ENCODE measurements at regions not wholly inside any gene's neighbourhood (a gene's known extent, or its start where the extent isn't known, plus 50 kb on each side); places are given as distances from the start of the nearest gene placed in this dataset.

DNA sequence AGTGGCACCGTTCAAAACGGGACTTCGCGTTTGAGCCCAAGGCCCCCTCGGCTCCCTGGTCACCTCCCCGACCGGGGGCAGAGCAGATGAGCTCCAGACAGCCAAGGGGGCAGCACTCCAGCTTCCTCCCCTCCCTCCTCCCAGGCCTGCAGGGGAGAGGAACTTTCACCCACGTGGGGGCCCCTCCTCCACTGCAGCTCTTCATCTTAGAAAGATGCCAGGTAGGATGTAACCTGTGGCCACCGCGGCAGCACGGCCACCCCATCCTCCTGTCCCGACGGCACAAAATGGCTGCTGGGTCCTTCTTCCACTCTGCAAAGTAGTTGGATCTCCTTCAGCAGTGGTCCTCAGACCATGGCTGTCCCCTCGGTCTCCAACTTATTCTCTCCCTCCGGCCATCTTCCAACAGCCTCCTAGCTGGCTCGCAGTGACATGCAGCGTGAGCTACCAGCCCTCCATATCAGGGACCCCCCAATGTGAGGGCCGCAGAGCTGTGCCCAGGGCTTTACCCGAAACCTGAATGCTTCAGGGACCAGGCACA, 94.5 kb upstream of the ID2 start:
- Histone ChIP-seq H2AFZ (no peak overlapping the region), H3K9ac (no peak overlapping the region), H3K36me3 (ENCODE audit: control insufficient read depth, insufficient read depth, low read length) (no peaks in the 10 kb centered on the region), H3K9me3 (ENCODE audit: control insufficient read depth, low read length) (no peaks in the 10 kb centered on the region), H3K4me2 (ENCODE audit: low read length) (no peak overlapping the region), H3K79me2 (peaks cover 3% of the 10 kb centered on the region), H3K27me3 (ENCODE audit: control insufficient read depth, insufficient read depth, low read length) (no peaks in the 10 kb centered on the region), H3K4me1 (peaks cover 18% of the 10 kb centered on the region), H3K27ac (no peak overlapping the region), H3K4me3 (ENCODE audit: low read depth, low read length) (no peak overlapping the region)
- no peak for TF ChIP-seq CTCF (IDR thresholded peaks at IDR 0.05)

DNA sequence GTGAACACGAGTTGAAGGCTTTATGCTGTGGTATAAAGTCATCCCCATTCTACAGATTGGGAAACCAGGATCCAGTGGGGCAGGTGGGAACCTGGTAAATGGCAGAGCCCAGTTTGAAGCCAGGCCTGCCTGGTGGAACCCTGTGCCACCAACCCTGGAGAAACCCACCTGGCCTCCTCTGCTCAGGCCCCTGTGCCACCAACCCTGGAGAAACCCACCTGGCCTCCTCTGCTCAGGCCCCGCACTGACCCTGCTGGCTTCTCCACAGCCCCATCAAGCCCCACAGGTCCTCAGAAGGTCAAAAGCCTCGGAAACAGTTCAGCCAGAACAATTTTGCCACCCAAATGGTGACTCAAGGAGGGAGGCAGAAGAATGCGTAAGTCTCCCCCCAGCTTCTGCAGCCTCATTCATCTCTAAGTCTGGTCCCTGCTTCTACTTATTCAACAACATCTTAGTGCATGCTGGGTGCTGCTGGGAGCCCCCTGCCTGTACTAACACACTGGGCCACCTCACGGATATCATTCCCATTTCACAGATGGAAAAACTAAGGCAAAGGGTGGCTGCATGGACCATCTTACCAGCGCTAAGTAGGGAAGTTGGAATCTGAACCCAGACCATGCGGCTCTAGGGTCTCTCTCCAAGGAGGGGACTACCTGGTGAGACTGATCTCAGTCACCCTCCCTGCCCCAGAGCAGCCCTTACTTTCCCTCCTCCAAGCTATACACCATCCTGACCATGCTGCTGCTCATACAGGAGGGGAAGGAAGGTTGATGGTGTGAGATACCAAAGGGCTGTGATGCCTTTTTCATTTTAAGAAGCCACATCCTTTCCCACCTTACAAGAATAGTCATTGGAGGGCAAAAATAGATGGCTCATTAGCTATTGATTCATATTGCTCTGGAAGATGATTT, 93.7 kb upstream of the ID2 start:
- no peaks in the 10 kb centered on the region for H3K36me3 ChIP-seq (ENCODE audit: control insufficient read depth, insufficient read depth, low read length)
- no peak overlapping the region for H3K9ac ChIP-seq
- H3K4me3 ChIP-seq (ENCODE audit: low read depth, low read length), result no peak overlapping the region
- H3K27me3 ChIP-seq (ENCODE audit: control insufficient read depth, insufficient read depth, low read length), result no peaks in the 10 kb centered on the region
- no peak overlapping the region for H3K27ac ChIP-seq
- H3K79me2 ChIP-seq, result peaks cover 3% of the 10 kb centered on the region
- TF ChIP-seq CTCF (IDR thresholded peaks at IDR 0.05), result no peak
- H3K9me3 ChIP-seq (ENCODE audit: control insufficient read depth, low read length), result no peaks in the 10 kb centered on the region
- H3K4me1 ChIP-seq, result peaks cover 11% of the 10 kb centered on the region
- H2AFZ ChIP-seq, result peak overlapping the region; percentile 8
- no peak overlapping the region for H3K4me2 ChIP-seq (ENCODE audit: low read length)

DNA sequence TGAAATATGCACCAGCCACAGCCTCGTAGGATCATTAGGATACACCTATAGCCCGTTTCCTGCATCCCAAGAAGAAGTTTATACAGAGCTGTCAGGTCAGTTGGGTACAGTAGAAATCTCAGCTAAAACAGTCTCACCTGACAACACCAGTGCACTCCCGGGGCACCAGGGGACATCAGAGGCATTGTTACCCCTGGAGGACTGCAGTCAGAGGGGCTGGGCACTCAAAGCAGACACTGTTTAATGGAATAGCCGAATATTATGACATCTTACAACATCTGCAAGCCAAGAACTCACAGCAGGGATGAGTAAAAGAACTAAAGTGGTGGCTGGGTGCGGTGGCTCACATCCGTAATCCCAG, 93.0 kb upstream of the ID2 start:
- no peaks in the 10 kb centered on the region for H3K9me3 ChIP-seq (ENCODE audit: control insufficient read depth, low read length)
- no peak overlapping the region for H3K9ac ChIP-seq
- H3K4me1 ChIP-seq, result peaks cover 11% of the 10 kb centered on the region
- no peaks in the 10 kb centered on the region for H3K27me3 ChIP-seq (ENCODE audit: control insufficient read depth, insufficient read depth, low read length)
- no peak overlapping the region for H3K4me3 ChIP-seq (ENCODE audit: low read depth, low read length)
- H3K79me2 ChIP-seq, result peaks cover 3% of the 10 kb centered on the region
- peak overlapping the region; percentile 8 for H2AFZ ChIP-seq
- no peak for TF ChIP-seq CTCF (IDR thresholded peaks at IDR 0.05)
- no peak overlapping the region for H3K4me2 ChIP-seq (ENCODE audit: low read length)
- H3K36me3 ChIP-seq (ENCODE audit: control insufficient read depth, insufficient read depth, low read length), result no peaks in the 10 kb centered on the region
- H3K27ac ChIP-seq, result no peak overlapping the region

- Histone ChIP-seq H3K4me2 (ENCODE audit: low read length) (no peak overlapping the region), H3K27ac (no peak overlapping the region), H3K9me3 (ENCODE audit: control insufficient read depth, low read length) (no peaks in the 10 kb centered on the region), H3K4me1 (peaks cover 3% of the 10 kb centered on the region), H3K4me3 (ENCODE audit: low read depth, low read length) (no peak overlapping the region), H3K27me3 (ENCODE audit: control insufficient read depth, insufficient read depth, low read length) (no peaks in the 10 kb centered on the region), H3K36me3 (ENCODE audit: control insufficient read depth, insufficient read depth, low read length) (no peaks in the 10 kb centered on the region), H3K79me2 (no peaks in the 10 kb centered on the region), H3K9ac (no peak overlapping the region), H2AFZ (no peak overlapping the region)
- no peak for TF ChIP-seq CTCF (IDR thresholded peaks at IDR 0.05)
These were observed 92.1 kb upstream of the ID2 start for GRCh38 chr2:8589721-8590120.

Data from parathyroid adenoma (tissue), 2 donors.